ENCODE measurements at regions not wholly inside any gene's neighbourhood (a gene's known extent, or its start where the extent isn't known, plus 50 kb on each side); places are given as distances from the start of the nearest gene placed in this dataset.

- peak in 1 of 2 donors; percentile 29 for DNase-seq (ENCODE audit: low read depth in 1 of 2, low spot score in 1 of 2)
- no peaks in the 10 kb centered on the region for H3K9me3 ChIP-seq (ENCODE audit: low read depth)
- H3K27me3 ChIP-seq, result no peaks in the 10 kb centered on the region
- H3K27ac ChIP-seq, result no peak overlapping the region
- no peak overlapping the region for H3K4me3 ChIP-seq
- H3K4me1 ChIP-seq (ENCODE audit: low read depth), result no peaks in the 10 kb centered on the region
- no peak for TF ChIP-seq CTCF (IDR thresholded peaks at IDR 0.05; ENCODE audit: low read depth, low read length)
- H3K36me3 ChIP-seq, result no peaks in the 10 kb centered on the region
Measured at GRCh38 chr2:226376516-226377180, 423.0 kb downstream of the IRS1 start.

DNA sequence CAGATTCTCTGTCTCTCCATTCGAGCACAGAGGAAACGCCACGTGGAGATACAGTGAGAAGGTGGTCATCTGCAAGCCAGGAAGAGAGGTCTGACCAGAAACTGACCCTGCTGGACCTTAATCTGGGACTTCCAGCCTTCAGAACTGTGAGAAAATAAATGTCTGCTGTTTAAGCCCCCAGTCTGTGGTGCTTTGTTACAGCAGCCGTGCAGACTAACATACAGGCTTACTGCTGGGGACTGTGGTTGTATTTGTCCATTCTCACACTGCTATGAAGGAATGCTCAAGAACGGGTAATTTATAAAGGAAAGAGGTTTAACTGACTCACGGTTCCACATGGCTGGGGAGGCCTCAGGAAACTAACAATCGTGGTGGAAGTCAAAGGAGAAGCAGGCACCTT lies 432.7 kb downstream of the IRS1 start:
- no peaks in the 10 kb centered on the region for H3K9me3 ChIP-seq (ENCODE audit: low read depth)
- H3K4me3 ChIP-seq, result no peak overlapping the region
- H3K27ac ChIP-seq, result no peak overlapping the region
- H3K27me3 ChIP-seq, result no peaks in the 10 kb centered on the region
- H3K4me1 ChIP-seq (ENCODE audit: low read depth), result no peaks in the 10 kb centered on the region
- DNase-seq (ENCODE audit: low read depth in 1 of 2, low spot score in 1 of 2), result no peak
- H3K36me3 ChIP-seq, result no peaks in the 10 kb centered on the region
- TF ChIP-seq CTCF (IDR thresholded peaks at IDR 0.05; ENCODE audit: low read depth, low read length), result no peak

GRCh38 chr2:226364217-226364616 lies 435.4 kb downstream of the IRS1 start:
- H3K9me3 ChIP-seq (ENCODE audit: low read depth), result no peaks in the 10 kb centered on the region
- TF ChIP-seq CTCF (IDR thresholded peaks at IDR 0.05; ENCODE audit: low read depth, low read length), result no peak
- H3K27ac ChIP-seq, result no peak overlapping the region
- H3K36me3 ChIP-seq, result no peaks in the 10 kb centered on the region
- no peaks in the 10 kb centered on the region for H3K4me1 ChIP-seq (ENCODE audit: low read depth)
- no peaks in the 10 kb centered on the region for H3K27me3 ChIP-seq
- H3K4me3 ChIP-seq, result no peak overlapping the region
- no peak for DNase-seq (ENCODE audit: low read depth in 1 of 2, low spot score in 1 of 2)

- Histone ChIP-seq H3K36me3 (no peaks in the 10 kb centered on the region), H3K4me1 (ENCODE audit: low read depth) (no peaks in the 10 kb centered on the region), H3K27ac (no peak overlapping the region), H3K4me3 (no peak overlapping the region), H3K9me3 (ENCODE audit: low read depth) (no peaks in the 10 kb centered on the region), H3K27me3 (no peaks in the 10 kb centered on the region)
- no peak for TF ChIP-seq CTCF (IDR thresholded peaks at IDR 0.05; ENCODE audit: low read depth, low read length)
- peak in 1 of 2 donors; percentile 8 for DNase-seq (ENCODE audit: low read depth in 1 of 2, low spot score in 1 of 2)
Measured at GRCh38 chr2:226362980-226363379, 436.6 kb downstream of the IRS1 start.

GRCh38 chr2:226360658-226361057 lies 439.0 kb downstream of the IRS1 start:
- TF ChIP-seq CTCF (IDR thresholded peaks at IDR 0.05; ENCODE audit: low read depth, low read length), result no peak
- Histone ChIP-seq H3K4me1 (ENCODE audit: low read depth) (no peaks in the 10 kb centered on the region), H3K27me3 (no peaks in the 10 kb centered on the region), H3K36me3 (no peaks in the 10 kb centered on the region), H3K27ac (no peak overlapping the region), H3K9me3 (ENCODE audit: low read depth) (no peaks in the 10 kb centered on the region), H3K4me3 (no peak overlapping the region)
- no peak for DNase-seq (ENCODE audit: low read depth in 1 of 2, low spot score in 1 of 2)

Measured in cardiac muscle cell (in vitro differentiated cells and primary cell).